ENCODE measurements at regions not wholly inside any gene's neighbourhood (a gene's known extent, or its start where the extent isn't known, plus 50 kb on each side); places are given as distances from the start of the nearest gene placed in this dataset.

- intact Hi-C loops (cut with DNase I; ENCODE audit: low total_unique reads), result no loop called here
- H3K4me1 ChIP-seq, result peaks cover 6 to 17% (median 9%) of the 10 kb centered on the region in 4 donors
- no peaks in the 10 kb centered on the region for H3K36me3 ChIP-seq
- no peak for DNase-seq
- no peak overlapping the region for H3K4me3 ChIP-seq
- H3K9me3 ChIP-seq, result no peaks in the 10 kb centered on the region
- H3K27me3 ChIP-seq, result no peaks in the 10 kb centered on the region
- in situ Hi-C loops (cut with MboI; ENCODE audit: low pct_ligation_motif_present in 1 of 4, low pct_unique_long_range_greater_than_20kb in 1 of 4, low sequenced_read_pairs in 3 of 4), result no loop called here
- TF ChIP-seq EP300 (IDR thresholded peaks at IDR 0.05; ENCODE audit: low read depth) (no peak), POLR2AphosphoS5 (IDR thresholded peaks at IDR 0.05) (no peak), POLR2A (IDR thresholded peaks at IDR 0.05) (no peak), CTCF (IDR thresholded peaks at IDR 0.05) (no peak)
- WGBS, 2 donors (ENCODE audit: low coverage in 1 of 2), result 91 to 94% methylated on average over 3 to 6 of the region's 6 CpGs
- no peak overlapping the region for H3K27ac ChIP-seq
Observed at GRCh38 chr10:110405380-110405779, 92.3 kb upstream of the DUSP5 start.

DNA sequence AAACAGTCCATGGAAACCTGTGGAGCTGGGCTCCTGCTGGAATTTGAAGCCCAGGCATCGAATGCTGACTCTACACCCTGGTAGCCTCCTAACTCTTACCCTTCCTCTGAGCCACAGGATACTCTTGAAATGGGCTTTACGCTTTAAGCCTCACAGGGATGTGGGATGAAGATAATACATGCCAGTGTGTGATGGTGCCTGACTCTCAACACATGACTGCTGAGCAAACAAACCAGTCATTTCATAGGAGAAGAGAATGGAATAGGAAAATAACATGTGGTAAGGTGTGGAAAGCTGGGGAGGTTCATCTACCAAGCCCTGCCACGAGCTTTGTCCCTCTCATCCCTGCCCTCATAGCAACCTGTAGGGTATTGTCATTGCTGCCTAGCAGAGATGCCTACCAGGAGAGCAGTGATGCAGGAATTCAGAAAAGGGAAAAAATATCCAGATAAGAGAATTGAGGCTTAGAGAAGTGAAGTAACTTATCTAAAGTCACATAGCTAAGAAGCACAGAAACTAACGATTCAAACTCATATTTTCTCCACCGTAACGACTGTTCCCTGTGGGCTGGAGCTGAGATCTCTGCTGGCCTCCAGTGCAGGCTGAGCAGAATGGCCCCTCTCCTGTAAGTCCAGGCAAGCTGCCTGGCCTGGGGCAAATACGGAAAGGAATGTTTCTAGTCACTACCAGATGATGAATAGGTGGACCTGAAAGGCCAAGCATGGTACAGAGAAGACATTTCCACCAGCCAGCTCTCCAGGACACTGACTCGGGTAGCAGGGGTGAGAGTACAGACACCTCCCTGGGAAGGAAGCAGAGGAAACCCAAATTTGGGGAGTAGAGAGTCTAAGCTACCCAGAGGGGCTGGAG, 90.2 kb upstream of the DUSP5 start:
- in situ Hi-C loops (cut with MboI; ENCODE audit: low pct_ligation_motif_present in 1 of 4, low pct_unique_long_range_greater_than_20kb in 1 of 4, low sequenced_read_pairs in 3 of 4) (no loop called here), intact Hi-C loops (cut with DNase I; ENCODE audit: low total_unique reads) (no loop called here)
- Histone ChIP-seq H3K4me1 (peaks cover 12 to 26% (median 15%) of the 10 kb centered on the region in 4 donors), H3K27me3 (no peaks in the 10 kb centered on the region), H3K9me3 (no peaks in the 10 kb centered on the region), H3K36me3 (no peaks in the 10 kb centered on the region), H3K27ac (no peak overlapping the region), H3K4me3 (no peak overlapping the region)
- WGBS, 2 donors (ENCODE audit: low coverage in 1 of 2), result 76 to 80% methylated on average over 3 to 8 of the region's 8 CpGs
- DNase-seq, result no peak
- TF ChIP-seq CTCF (IDR thresholded peaks at IDR 0.05) (no peak), POLR2AphosphoS5 (IDR thresholded peaks at IDR 0.05) (no peak)

GRCh38 chr10:110408203-110408871, 89.4 kb upstream of the DUSP5 start:
- Histone ChIP-seq H3K4me1 (peaks cover 12 to 26% (median 15%) of the 10 kb centered on the region in 4 donors), H3K4me3 (no peak overlapping the region), H3K36me3 (no peaks in the 10 kb centered on the region), H3K27ac (no peak overlapping the region), H3K9me3 (no peaks in the 10 kb centered on the region), H3K27me3 (no peaks in the 10 kb centered on the region)
- in situ Hi-C loops (cut with MboI; ENCODE audit: low pct_ligation_motif_present in 1 of 4, low pct_unique_long_range_greater_than_20kb in 1 of 4, low sequenced_read_pairs in 3 of 4) (no loop called here), intact Hi-C loops (cut with DNase I; ENCODE audit: low total_unique reads) (no loop called here)
- WGBS, 2 donors (ENCODE audit: low coverage in 1 of 2), result 79 to 100% methylated on average over 3 to 10 of the region's 10 CpGs
- no peak for DNase-seq
- TF ChIP-seq CTCF (IDR thresholded peaks at IDR 0.05) (no peak), EP300 (IDR thresholded peaks at IDR 0.05; ENCODE audit: low read depth) (no peak), POLR2A (IDR thresholded peaks at IDR 0.05) (no peak), POLR2AphosphoS5 (IDR thresholded peaks at IDR 0.05) (no peak)

DNA sequence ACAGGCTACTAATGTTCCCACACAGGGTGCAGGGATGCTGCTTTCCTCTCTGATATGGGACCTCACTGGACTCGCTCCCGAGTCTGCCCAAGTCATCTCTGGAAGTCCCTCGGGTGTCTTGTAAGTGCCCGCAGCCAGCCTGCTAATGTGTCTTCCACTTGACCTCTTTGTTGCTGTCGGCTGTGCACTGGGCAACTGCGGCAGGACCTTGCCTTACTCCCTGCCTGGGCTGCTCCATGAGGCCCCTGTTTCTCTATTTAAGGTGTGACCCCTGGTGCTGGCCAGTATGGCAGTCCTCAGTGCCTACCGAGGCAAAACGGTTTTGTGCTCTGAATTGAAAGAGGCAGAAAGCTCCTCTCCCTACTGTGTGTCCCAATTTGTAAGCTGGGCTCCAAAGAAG, 88.8 kb upstream of the DUSP5 start:
- Histone ChIP-seq H3K27me3 (no peaks in the 10 kb centered on the region), H3K27ac (no peak overlapping the region), H3K4me3 (no peak overlapping the region), H3K4me1 (peaks cover 12 to 26% (median 15%) of the 10 kb centered on the region in 4 donors), H3K36me3 (no peaks in the 10 kb centered on the region), H3K9me3 (no peaks in the 10 kb centered on the region)
- intact Hi-C loops (cut with DNase I; ENCODE audit: low total_unique reads) (no loop called here), in situ Hi-C loops (cut with MboI; ENCODE audit: low pct_ligation_motif_present in 1 of 4, low pct_unique_long_range_greater_than_20kb in 1 of 4, low sequenced_read_pairs in 3 of 4) (no loop called here)
- 93 to 97% methylated on average over 4 to 8 of the region's 8 CpGs for WGBS, 2 donors (ENCODE audit: low coverage in 1 of 2)
- no peak for DNase-seq
- TF ChIP-seq POLR2A (IDR thresholded peaks at IDR 0.05) (no peak), CTCF (IDR thresholded peaks at IDR 0.05) (no peak), EP300 (IDR thresholded peaks at IDR 0.05; ENCODE audit: low read depth) (no peak), POLR2AphosphoS5 (IDR thresholded peaks at IDR 0.05) (no peak)
